Upper lobe of right lung (tissue), 1 donor: ENCODE measurements at regions not wholly inside any gene's neighbourhood (a gene's known extent, or its start where the extent isn't known, plus 50 kb on each side); places are given as distances from the start of the nearest gene placed in this dataset.
A peak's percentile ranks its signal among the peaks of the same experiment; 100 is the strongest.

Experiments
- ATAC-seq: fragments of 200-7000 bp; cut with Tn5 transposase; one replicate; pipeline ENCODE4 v1.9.1; 2020; ENCODE audit warnings: mild to moderate bottlenecking, moderate library complexity
- DNase-seq: peaks from one replicate; pipeline ENCODE4 v3.0.0-alpha.2; 2020
- H3K27ac ChIP-seq: fragments of 200-600 bp; one replicate; pipeline ENCODE4 v1.8.0; 2022
- H3K27me3 ChIP-seq: fragments of 200-600 bp; one replicate; pipeline ENCODE4 v1.8.0; 2022; ENCODE audit warnings: mild to moderate bottlenecking
- H3K36me3 ChIP-seq: fragments of 200-600 bp; one replicate; pipeline ENCODE4 v1.8.0; 2022
- H3K4me1 ChIP-seq: fragments of 200-600 bp; one replicate; pipeline ENCODE4 v1.8.0; 2022
- H3K4me3 ChIP-seq: fragments of 200-600 bp; one replicate; pipeline ENCODE4 v1.8.0; 2022; ENCODE audit warnings: mild to moderate bottlenecking
- H3K9me3 ChIP-seq: fragments of 200-600 bp; one replicate; pipeline ENCODE4 v1.8.0; 2022
- CTCF ChIP-seq: fragments of 200-600 bp; IDR thresholded peaks from one replicate; pipeline ENCODE4 v1.8.0; 2022; ENCODE audit warnings: antibody characterized with exemption
- intact Hi-C: fragments of 100-400 bp; cut with DNase I; formaldehyde crosslinking; loops from one replicate; pipeline ENCODE4 v1.11.0; 2022
- donor health status: DM: no; HTN: yes; CAD: no; lungs with severe emphysema.

GRCh38 chr5:173808079-173808808, 79.9 kb upstream of the CPEB4 start:
- no peaks in the 10 kb centered on the region for H3K27me3 ChIP-seq
- ATAC-seq (peak; percentile 90), DNase-seq (no peak)
- no peaks in the 10 kb centered on the region for H3K36me3 ChIP-seq
- no peak for TF ChIP-seq CTCF
- intact Hi-C loops = no loop called here
- H3K4me1 ChIP-seq = no peaks in the 10 kb centered on the region
- H3K9me3 ChIP-seq = no peaks in the 10 kb centered on the region
- H3K4me3 ChIP-seq = no peak overlapping the region
- no peak overlapping the region for H3K27ac ChIP-seq

DNA sequence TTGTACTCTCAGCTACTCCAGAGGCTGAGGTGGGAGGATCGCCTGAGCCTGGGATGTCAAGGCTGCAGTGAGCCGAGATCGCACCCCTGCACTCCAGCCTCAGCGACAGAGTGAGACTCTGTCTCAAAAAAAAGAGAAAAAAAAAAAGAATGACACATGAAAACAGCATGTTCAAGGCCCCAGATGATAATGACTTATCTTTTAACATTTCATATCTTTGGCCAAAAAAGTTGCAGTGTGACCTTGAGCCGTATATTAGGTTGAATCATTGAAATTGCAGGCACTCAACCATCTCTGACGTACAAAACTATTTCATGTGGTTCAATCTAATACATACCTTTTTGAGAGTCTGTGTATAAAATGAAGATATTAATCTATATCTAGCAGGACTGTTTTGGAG, 79.1 kb upstream of the CPEB4 start:
- no peaks in the 10 kb centered on the region for H3K9me3 ChIP-seq
- intact Hi-C loops = no loop called here
- no peaks in the 10 kb centered on the region for H3K27me3 ChIP-seq
- H3K4me3 ChIP-seq = no peak overlapping the region
- no peak for TF ChIP-seq CTCF
- H3K4me1 ChIP-seq = no peaks in the 10 kb centered on the region
- H3K27ac ChIP-seq = no peak overlapping the region
- no peaks in the 10 kb centered on the region for H3K36me3 ChIP-seq
- ATAC-seq (no peak), DNase-seq (no peak)

DNA sequence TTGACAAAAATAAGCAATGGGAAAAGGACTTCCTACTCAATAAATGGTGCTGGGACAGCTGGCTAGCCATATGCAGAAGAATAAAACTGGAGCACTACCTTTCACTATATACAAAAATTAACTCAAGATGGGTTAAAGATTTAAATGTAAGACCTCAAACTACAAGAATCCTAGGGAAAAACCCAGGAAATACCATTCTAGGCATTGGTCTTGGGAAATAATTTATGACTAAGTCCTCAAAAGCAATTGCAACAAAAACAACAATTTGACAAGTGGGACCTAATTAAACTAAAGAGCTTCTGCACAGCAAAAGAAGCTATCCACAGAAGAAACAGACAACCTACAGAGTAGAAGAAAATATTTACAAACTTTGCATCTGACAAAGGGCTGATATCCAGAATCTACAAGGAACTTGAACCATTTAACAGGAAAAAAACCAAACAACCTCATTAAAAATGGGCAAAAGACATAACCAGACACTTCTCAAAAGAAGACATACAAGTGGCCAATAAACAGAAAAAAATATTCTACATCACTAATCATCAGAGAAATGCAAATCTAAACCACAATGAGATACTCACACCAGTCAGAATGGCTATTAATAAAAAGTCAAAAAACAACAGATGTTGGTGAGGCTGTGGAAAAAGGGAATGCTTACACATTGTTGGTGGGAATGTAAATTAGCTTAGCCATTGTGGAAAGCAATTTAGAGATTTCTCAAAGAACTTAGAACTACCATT, 75.2 kb upstream of the CPEB4 start:
- no peak for DNase-seq
- no peaks in the 10 kb centered on the region for H3K27me3 ChIP-seq
- no peak for ATAC-seq
- no peaks in the 10 kb centered on the region for H3K4me1 ChIP-seq
- no peak overlapping the region for H3K4me3 ChIP-seq
- no peak overlapping the region for H3K27ac ChIP-seq
- TF ChIP-seq CTCF = no peak
- H3K9me3 ChIP-seq = no peaks in the 10 kb centered on the region
- H3K36me3 ChIP-seq = no peaks in the 10 kb centered on the region
- intact Hi-C loops = no loop called here

- no peak overlapping the region for H3K27ac ChIP-seq
- H3K4me1 ChIP-seq = no peaks in the 10 kb centered on the region
- intact Hi-C loops = no loop called here
- no peaks in the 10 kb centered on the region for H3K27me3 ChIP-seq
- no peak for ATAC-seq
- H3K9me3 ChIP-seq = no peaks in the 10 kb centered on the region
- TF ChIP-seq CTCF = no peak
- no peak for DNase-seq
- H3K4me3 ChIP-seq = no peak overlapping the region
- no peaks in the 10 kb centered on the region for H3K36me3 ChIP-seq
Measured at GRCh38 chr5:173814053-173814452, 74.1 kb upstream of the CPEB4 start.

GRCh38 chr5:173815571-173815970, 72.6 kb upstream of the CPEB4 start:
- Histone ChIP-seq H3K36me3 (no peaks in the 10 kb centered on the region), H3K4me3 (no peak overlapping the region), H3K9me3 (peaks cover 3% of the 10 kb centered on the region), H3K27ac (no peak overlapping the region), H3K27me3 (no peaks in the 10 kb centered on the region), H3K4me1 (no peaks in the 10 kb centered on the region)
- TF ChIP-seq CTCF = no peak
- intact Hi-C loops = no loop called here
- ATAC-seq (no peak), DNase-seq (no peak)
